GM18507 (cell line): ENCODE measurements at regions not wholly inside any gene's neighbourhood (a gene's known extent, or its start where the extent isn't known, plus 50 kb on each side); places are given as distances from the start of the nearest gene placed in this dataset.
"Not testable (repeated sequence)": the region's sequence is repeated elsewhere in the genome, so short reads cannot be mapped to it uniquely, and the experiment has no call there.

Experiments used
- DNase-seq: peaks from one replicate; pipeline ENCODE4 v3.0.0; 2011; ENCODE audit warnings: low read depth; ENCODE audit not compliant: insufficient read length; ENCODE audit errors: extremely low spot score
- FAIRE-seq: peaks from 2 replicates; lab custom pipeline; 2011; peaks lifted over from hg19 to GRCh38; lab: Jason Lieb, UNC

GRCh38 chr13:110971486-110971885 is 56.6 kb upstream of the ANKRD10 start:
- DNase-seq (no peak), FAIRE-seq (no peak)

GRCh38 chr13:110967156-110967855 is 52.4 kb upstream of the ANKRD10 start:
- not testable (repeated sequence) for FAIRE-seq, DNase-seq

GRCh38 chr13:110965755-110966134 is 50.9 kb upstream of the ANKRD10 start:
- DNase-seq (no peak), FAIRE-seq (no peak)

- FAIRE-seq: peak; percentile 61
Measured at GRCh38 chr13:110965038-110965754, 50.3 kb upstream of the ANKRD10 start.

More at GRCh38 chr13:110965038-110965754, 50.3 kb upstream of the ANKRD10 start:
- DNase-seq: no peak
